GM19467 (cell line): ENCODE measurements at regions not wholly inside any gene's neighbourhood (a gene's known extent, or its start where the extent isn't known, plus 50 kb on each side); places are given as distances from the start of the nearest gene placed in this dataset.
"Not testable (repeated sequence)": the region's sequence is repeated elsewhere in the genome, so short reads cannot be mapped to it uniquely, and the experiment has no call there.

ENCODE experiments used
- ATAC-seq: cut with Tn5 transposase; IDR thresholded peaks from one replicate; pipeline ENCODE4 v1.9.1; 2021; ENCODE audit warnings: mild to moderate bottlenecking, moderate library complexity; ENCODE audit not compliant: unreplicated experiment

DNA sequence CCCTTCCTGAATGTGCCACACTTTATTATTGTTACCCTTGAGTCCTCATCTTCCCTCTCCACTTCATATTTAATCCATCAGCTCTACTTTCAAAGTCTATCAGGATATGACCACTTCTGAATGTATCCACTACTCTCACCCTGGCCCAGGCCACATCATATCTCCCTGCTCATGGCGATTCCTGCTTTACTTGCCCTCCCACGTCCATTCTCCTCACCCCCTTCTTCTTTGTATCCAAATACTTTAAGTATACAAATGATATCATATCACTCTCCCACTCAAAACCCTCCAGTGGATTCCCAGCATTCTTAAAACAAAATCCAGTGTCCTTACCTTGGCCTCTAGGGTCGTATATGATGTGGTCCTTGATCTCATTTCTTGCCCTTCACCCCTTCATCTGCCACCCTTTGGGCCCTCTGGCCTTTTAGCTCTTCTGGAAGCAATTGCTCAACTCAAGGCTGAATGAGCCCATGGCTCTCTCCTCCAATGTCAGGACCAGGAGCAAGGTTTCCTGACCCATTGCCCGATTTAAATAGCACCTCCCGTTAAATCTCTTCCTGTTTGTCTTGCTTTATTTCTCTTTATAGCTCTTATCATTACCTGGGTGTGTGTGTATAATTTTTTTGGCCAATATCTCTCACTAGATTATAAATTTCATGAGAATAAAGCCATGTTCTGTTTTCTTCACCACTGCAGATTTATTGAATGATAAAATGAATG lies 205.9 kb upstream of the ECI2 start:
- ATAC-seq: no peak

- ATAC-seq: no peak
Observed at GRCh38 chr6:4340544-4340943, 205.2 kb upstream of the ECI2 start.

GRCh38 chr6:4338884-4339283 lies 203.5 kb upstream of the ECI2 start:
- no peak for ATAC-seq

- ATAC-seq: no peak
Observed at GRCh38 chr6:4336778-4337442, 201.5 kb upstream of the ECI2 start.

GRCh38 chr6:4336084-4336483 lies 200.7 kb upstream of the ECI2 start:
- ATAC-seq: no peak

- ATAC-seq: not testable (repeated sequence)
Observed at GRCh38 chr6:4334158-4334740, 198.9 kb upstream of the ECI2 start.

GRCh38 chr6:4327841-4328240 lies 192.5 kb upstream of the ECI2 start:
- no peak for ATAC-seq

DNA sequence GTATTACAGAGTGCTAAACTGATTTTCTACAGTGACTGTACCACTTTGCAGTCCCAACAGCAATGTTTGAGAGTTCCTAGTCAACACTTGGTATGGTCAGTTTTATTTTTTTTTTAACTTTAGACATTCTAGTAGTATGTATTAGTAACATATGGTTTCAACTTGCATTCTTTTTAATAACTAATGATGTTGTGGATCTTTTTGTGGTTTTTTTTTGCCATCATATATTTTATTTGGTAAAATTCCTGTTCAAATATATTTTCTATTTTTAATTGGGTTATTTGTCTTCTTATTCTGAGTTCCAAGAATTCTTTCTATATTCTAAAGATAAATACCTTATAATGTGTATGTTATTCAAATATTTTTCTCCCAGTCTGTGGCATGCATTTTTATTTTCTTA lies 189.4 kb upstream of the ECI2 start:
- no peak for ATAC-seq

- no peak for ATAC-seq
Observed at GRCh38 chr6:4323322-4323721, 187.9 kb upstream of the ECI2 start.

GRCh38 chr6:4322846-4323309 lies 187.5 kb upstream of the ECI2 start:
- ATAC-seq: no peak

DNA sequence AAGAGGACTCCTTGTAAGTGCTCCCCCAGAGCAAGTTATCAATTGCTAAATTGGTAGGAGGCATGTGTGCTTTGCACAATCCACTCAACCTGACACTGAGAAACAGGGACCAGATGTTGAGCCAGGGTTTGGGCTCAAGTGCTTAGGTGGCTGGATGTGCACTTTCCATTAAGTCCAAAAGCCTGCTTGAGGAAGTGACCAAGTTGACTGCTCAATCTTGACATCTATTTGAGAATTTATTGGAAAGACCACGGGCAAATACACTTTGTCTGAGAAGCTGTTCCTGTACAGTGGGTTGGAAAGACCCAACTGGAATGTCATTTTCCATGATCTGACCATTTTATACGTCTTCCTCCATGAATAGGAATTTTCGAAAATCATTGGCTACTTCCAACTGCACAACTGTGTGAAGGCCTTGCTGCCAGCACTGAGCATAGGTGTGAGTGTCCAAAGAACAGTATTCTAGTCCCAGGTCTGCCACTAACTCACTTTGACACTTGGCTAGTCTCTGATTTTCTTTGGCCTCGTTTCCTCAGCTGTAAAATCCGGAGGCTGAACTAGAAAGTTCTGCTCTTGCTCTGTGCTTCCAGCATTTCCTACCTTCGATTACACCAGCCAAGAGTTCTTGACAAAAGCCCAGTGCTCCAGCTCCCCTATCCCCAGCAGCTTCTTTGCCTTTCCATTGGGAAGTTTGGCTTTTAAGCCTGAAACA lies 186.9 kb upstream of the ECI2 start:
- ATAC-seq: no peak

DNA sequence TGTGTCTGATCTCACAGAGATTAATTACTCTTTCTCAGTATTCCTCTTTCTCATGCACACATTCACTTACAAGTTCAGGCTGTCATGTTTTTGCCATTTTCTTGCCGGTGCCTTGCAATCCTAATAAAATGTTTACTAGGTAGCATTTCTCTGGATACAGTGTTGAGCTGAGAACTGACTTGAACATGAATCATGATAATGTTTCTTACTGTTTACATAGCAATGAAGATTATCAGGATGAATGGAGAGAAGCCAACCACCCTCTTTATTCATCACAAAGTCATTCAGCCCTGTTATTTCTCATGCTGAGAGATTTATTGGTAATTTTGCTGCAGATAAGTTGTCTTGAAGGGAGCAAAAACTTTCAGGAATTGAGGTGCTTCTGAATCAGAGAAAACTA lies 185.5 kb upstream of the ECI2 start:
- ATAC-seq: no peak

DNA sequence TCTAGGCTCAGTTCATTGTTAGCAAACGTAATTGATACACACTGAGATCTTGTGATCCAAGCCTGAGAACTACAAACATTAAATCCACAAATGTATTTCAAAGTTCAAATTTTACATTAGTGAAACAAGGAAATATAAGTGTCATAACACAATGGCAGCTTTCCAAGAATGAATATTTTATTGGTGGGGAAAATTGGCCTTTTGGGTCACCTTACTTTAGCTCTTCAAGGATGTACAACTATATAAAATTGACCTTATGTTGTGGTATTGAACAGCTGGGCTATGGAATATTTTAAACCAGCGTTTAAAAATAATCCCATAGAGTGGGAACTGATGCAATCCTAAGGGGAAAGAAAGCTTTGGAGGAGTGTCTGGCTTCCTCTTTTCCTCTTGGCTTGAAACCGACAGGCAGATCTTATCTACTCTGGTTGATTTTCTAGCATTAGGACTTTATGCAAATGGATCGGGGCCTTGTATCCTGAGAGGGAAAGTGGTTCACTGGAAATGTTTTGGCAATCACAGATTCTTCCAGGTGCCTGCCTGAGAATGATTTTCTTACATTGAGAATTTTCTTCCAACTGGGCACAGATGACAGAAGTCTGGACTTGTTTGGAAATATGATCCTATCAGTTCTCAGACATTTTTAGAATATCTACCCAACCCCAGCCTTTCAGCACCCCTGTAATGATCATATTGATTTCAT lies 184.8 kb upstream of the ECI2 start:
- ATAC-seq: no peak

DNA sequence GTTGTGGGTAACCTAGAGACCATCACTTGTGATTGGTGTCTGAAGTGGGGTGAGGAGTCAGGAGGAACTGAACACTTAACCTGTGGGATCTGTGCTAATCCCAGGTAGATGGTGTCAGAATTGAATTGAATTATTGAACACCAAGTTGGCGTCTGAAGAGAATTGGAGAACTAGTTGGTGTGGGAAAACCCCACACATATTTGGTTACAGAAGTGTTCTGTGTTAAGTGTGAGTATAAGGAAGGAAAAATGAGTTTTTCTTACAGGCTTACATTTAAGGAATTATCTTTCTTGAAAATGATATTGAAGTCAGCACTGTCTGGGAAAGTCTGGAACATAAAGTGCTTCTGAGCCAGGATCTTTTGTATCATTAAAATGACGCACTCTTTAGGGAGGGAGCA lies 182.9 kb upstream of the ECI2 start:
- no peak for ATAC-seq

- no peak for ATAC-seq
Observed at GRCh38 chr6:4316867-4317400, 181.6 kb upstream of the ECI2 start.

DNA sequence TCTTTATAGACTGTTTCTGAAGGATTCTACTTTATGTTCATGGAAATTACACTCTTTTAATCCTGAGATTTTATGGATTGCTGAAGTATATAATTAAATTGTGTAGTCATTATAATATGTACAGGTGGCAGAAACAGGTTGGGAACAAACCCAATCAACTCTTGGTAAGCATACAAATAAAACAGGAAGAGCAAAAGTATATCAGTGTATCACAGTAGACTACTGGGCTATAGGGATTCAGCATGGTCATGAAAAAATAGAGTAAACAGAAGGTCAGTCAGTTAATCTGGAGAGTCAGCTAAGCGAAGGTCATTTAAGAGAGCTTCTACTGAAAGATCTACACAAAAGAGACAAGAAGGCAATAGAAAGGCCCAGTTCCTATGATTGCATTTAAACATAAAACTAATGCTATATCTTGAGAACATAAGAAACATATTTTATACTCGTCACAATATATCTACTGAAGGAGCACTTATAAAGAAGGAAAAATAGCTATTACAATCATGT lies 178.9 kb upstream of the ECI2 start:
- ATAC-seq: no peak

DNA sequence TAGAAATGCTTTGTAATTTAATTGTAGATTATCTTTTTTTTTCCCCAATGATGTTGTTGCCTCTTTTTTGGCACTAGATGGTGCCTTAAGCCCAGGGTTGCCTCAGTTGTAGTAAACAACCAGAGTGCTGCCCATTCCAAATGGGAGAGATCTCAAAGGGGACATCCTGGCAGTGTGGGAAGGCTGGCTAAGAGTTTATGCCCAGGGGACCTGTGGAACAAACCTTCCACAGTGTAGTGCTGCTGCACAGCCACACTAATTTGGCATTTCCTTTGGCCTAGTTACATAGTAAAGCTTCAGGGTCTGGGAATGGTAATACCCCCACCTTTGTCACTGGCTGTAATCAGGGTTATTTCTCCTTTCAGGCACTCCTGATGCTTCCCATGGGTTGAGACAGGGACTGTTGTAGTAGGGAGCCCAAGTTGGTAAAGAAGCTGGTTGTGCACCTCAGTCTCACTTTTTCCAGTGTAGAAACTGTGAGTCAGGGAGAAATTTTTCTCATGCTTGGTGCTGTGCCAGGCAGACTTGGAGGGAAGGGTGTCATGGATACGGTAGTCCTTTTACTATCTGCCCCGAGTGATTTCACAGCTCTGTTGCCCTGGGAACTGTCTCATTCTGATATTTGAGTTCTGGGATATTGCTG lies 177.8 kb upstream of the ECI2 start:
- no peak for ATAC-seq

DNA sequence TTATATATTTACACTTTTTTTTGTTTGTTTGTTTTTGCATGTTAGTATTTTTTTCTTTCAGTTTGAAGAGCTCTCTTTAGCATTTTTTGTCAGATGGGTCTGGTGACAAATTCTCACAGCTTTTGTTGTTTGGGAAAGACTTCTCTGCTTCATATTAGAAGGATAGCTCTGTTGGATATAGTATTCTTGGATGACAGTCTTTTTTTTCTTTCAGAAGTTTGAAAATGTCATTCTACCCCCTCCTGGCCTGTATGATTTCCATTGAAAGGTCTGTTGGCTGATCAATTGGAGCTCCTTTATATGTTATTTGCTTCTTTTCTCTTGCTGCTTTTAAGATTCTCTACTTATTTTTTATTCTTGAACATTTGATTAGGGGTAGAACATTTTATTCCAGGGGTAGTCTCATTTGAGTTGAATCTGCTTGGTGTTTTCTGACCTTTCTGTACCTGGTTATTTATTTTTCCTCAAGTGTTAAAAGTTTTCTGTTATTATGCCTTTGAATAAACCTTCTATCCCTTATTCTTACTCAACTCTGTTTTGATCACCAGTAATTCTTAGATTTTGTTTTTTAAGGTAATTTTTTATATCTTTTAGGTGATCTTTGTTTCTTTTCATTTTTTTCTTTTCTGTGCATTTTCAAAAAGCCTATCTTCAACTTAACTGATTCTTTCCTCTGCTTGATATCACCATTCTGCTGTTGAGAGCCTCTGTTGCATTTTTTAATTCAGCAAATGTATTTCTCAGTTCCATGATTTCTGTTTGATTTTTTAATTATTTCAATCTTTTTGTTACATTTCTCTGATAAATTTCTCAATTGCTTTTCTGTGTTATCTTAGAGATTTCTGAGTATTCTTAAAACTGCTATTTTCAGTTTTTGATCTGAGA lies 176.8 kb upstream of the ECI2 start:
- no peak for ATAC-seq

DNA sequence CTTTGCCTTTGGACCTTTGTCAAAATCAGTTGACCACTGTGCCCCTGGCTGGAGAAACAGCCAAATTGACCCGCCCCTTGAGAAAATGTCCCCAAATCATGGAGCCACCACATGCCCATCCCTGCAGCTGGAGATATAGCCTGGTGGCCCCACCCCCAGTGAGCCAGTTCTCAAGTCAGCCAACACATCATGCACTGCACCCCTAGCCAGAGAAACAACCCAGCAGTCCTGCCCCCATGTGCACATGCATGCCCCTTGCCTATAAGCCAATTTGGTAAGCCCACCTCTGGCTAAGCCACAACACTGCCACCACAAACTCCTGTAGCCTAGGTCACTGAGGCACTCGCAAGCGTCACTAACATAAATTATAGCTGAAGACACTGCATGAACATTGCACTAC lies 174.2 kb upstream of the ECI2 start:
- ATAC-seq: no peak
